ENCODE measurements at regions not wholly inside any gene's neighbourhood (a gene's known extent, or its start where the extent isn't known, plus 50 kb on each side); places are given as distances from the start of the nearest gene placed in this dataset.

DNA sequence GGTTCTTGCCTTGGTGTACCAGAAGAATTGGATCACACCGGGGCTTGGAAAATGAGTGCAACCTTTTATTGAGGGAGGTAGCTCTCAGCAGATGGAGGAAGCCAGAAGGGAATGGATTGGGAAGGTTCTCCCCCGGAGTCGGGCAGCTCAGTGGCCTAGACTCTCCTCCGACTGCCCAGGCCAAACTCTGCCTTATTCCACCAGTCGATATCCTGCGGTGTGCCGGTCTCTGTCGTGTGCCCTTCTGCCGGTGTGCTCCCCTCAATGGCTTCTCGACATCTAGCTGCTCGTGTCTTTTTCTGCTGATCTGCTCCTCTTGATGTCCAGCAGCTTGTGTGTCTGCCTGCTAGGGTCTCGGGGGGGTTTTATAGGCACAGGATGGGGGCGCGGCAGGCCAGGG, 87.4 kb upstream of the CCL21 start:
- TF ChIP-seq, protein P1, sequence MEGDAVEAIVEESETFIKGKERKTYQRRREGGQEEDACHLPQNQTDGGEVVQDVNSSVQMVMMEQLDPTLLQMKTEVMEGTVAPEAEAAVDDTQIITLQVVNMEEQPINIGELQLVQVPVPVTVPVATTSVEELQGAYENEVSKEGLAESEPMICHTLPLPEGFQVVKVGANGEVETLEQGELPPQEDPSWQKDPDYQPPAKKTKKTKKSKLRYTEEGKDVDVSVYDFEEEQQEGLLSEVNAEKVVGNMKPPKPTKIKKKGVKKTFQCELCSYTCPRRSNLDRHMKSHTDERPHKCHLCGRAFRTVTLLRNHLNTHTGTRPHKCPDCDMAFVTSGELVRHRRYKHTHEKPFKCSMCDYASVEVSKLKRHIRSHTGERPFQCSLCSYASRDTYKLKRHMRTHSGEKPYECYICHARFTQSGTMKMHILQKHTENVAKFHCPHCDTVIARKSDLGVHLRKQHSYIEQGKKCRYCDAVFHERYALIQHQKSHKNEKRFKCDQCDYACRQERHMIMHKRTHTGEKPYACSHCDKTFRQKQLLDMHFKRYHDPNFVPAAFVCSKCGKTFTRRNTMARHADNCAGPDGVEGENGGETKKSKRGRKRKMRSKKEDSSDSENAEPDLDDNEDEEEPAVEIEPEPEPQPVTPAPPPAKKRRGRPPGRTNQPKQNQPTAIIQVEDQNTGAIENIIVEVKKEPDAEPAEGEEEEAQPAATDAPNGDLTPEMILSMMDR (conservative IDR thresholded peaks at IDR 0.05; ENCODE audit: low read depth, low read length): no peak
- H3K4me3 ChIP-seq (ENCODE audit: low read depth, low read length): no peak overlapping the region
- no peak for DNase-seq (ENCODE audit: low read depth)

DNA sequence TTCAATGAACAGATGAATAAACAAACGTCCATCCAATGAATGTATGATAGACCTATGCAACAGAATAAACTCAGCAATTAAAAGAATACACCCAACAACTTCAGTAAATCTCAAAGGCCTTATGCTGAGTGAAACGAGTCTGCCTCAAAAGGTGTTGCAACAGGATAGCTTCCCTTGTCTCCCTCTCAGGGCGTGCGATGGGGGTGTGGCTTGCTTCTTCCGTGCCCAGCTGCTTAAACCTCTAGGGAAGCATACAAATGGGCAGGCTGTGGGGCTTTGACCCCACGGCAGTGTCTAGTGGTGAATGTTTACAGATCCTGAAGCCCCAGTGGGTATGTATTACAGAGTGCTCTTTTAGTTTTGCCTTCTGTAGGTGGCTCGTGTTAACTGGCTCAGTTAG, 87.0 kb upstream of the CCL21 start:
- TF ChIP-seq, protein P1 (conservative IDR thresholded peaks at IDR 0.05; ENCODE audit: low read depth, low read length): no peak
- no peak overlapping the region for H3K4me3 ChIP-seq (ENCODE audit: low read depth, low read length)
- DNase-seq (ENCODE audit: low read depth): no peak

DNA sequence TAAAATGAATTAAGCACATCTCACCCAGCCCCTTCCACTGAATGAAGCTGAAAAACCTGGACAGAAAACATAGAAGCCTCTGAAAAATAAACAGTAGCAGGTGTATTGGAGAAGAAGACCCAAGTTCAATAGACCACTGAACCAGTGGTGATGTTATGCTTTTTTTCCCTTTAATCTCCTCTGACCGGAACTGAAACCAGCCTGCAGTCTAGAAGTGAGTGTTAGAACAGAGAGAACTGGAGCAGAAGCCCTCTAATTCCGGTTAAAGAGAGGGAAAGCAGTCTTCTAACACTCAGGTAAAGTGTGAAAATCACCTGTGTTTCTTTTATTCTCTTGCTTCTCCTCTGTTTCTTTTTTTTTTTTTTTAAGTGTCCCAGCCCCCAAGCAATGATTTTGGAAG, 83.5 kb upstream of the CCL21 start:
- DNase-seq (ENCODE audit: low read depth): no peak
- TF ChIP-seq, protein P1 (conservative IDR thresholded peaks at IDR 0.05; ENCODE audit: low read depth, low read length): no peak
- H3K4me3 ChIP-seq (ENCODE audit: low read depth, low read length): no peak overlapping the region

DNA sequence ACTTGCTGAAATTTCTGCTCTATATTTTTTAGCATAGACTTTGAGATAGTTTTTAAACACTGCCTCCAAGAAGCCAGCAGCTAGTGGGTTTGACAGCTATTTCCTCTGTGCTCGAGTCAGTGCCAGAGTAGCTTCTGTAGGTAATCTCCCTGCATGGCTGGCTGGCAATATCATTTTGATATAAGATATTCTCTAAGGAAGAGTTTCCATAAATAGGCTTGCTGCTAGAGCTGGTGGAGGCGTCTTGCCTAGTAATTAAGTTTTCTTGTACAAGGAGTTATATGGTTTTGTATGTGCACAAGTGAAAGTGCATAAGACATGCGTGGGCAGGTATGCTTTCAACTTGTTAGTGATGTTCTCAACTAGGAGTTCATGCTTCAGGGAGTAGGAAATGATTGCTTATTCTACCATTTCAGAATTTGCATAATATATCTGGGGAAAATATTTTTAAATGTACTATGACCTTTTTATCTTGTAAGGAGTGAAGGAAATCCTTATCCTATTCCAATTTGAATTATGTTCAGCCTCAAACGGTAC, 74.1 kb upstream of the CCL21 start:
- TF ChIP-seq, protein P1 (conservative IDR thresholded peaks at IDR 0.05; ENCODE audit: low read depth, low read length): no peak
- H3K4me3 ChIP-seq (ENCODE audit: low read depth, low read length): no peak overlapping the region

DNA sequence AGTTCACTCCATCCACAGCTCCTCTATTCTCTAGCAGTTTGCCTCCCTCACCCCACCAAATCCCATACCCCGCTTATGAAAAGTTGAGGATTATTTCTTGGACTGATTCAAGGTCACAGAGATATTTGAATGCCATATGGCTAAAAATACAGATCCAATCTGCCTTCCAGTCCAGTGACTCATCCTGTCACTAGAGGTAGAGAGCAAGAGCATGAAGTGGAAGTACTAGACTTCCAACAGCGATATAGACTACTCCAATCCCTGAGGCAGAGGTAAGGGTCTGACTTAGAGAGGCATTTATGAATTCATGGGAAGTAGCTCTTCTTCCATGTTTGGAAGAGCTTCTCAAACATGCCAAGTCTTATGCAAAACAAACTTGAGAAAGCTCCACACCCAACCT, 72.4 kb upstream of the CCL21 start:
- no peak for DNase-seq (ENCODE audit: low read depth)
- no peak overlapping the region for H3K4me3 ChIP-seq (ENCODE audit: low read depth, low read length)
- TF ChIP-seq, protein P1 (conservative IDR thresholded peaks at IDR 0.05; ENCODE audit: low read depth, low read length): no peak

More for the DNA sequence above, 74.1 kb upstream of the CCL21 start:
- DNase-seq (ENCODE audit: low read depth): no peak

DNA sequence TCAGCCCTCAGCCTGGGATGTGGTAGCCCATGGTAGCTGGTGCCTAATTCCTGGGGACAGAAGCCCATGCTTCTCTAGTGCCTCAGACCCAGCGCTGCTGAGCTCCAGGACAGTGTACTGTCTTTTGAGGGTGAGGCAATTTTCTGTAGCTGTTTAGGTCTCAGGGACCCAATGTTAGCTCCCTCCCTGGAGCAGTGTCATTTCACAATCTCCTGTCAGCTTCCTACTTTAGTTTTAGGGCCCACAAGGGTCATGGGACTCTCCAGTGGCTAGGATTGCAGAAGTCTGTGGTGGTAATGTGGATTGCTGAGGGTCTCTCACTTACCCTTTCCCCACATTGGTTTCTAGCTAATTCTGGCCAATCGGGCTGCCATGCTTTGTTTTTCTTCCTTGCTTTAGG, 67.7 kb upstream of the CCL21 start:
- TF ChIP-seq, protein P1 (conservative IDR thresholded peaks at IDR 0.05; ENCODE audit: low read depth, low read length): no peak
- H3K4me3 ChIP-seq (ENCODE audit: low read depth, low read length): no peak overlapping the region
- no peak for DNase-seq (ENCODE audit: low read depth)

DNA sequence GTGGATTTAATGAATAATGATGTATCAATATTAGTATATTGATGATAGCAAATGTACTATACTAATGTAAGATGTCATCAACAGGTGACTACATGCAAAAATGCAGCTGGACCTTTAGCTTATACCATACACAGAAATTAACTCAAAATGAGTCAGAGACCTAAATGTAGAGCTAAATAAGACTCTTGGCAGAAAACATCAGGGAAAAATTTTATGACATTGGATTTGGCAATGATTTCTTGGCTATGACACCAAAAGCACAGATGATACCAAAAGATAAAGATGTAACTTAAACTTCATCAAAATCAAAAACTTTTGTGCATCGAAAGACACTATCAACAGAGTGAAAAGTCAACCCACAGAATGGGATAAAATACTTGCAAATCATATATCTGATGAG, 64.0 kb upstream of the CCL21 start:
- TF ChIP-seq, protein P1 (conservative IDR thresholded peaks at IDR 0.05; ENCODE audit: low read depth, low read length): no peak
- no peak overlapping the region for H3K4me3 ChIP-seq (ENCODE audit: low read depth, low read length)
- DNase-seq (ENCODE audit: low read depth): no peak

All from epithelial cell of proximal tubule (primary cell).